A549 (cell line): ENCODE measurements at regions not wholly inside any gene's neighbourhood (a gene's known extent, or its start where the extent isn't known, plus 50 kb on each side); places are given as distances from the start of the nearest gene placed in this dataset.

Experiments used
- ATAC-seq, 2 experiments: fragments of 200-7000 bp in 1 of 2; fragments of >200 bp in 1 of 2; cut with Nextera tagmentation in 1 of 2; cut with Tn5 transposase in 1 of 2; 3 replicates each; pipeline versions ENCODE4 v1.8.0 to v1.9.1; 2018 to 2020; ENCODE audit warnings: mild to moderate bottlenecking in 1 of 2, moderate library complexity in 1 of 2
- CTCF ChIA-PET: fragments of 300-600 bp; sonication (Branson Sonifier 250); formaldehyde crosslinking; extraction: SDS; loops from one replicate; lab custom pipeline; 2021; ENCODE audit warnings: antibody characterized with exemption, inconsistent platforms; lab: Yijun Ruan, JAX
- POLR2A ChIA-PET: fragments of 350-600 bp; formaldehyde crosslinking; extraction: SDS; loops from one replicate; lab custom pipeline; 2021; ENCODE audit warnings: antibody characterized with exemption, inconsistent platforms; lab: Yijun Ruan, JAX
- DNase-seq, 2 experiments: peaks; one replicate each; pipeline versions ENCODE4 v3.0.0 to v3.0.0-alpha.2; 2011 to 2016; ENCODE audit warnings: low read depth in 1 of 2, low spot score in 1 of 2
- FAIRE-seq: peaks from 2 replicates; lab custom pipeline; 2011; peaks lifted over from hg19 to GRCh38; lab: Jason Lieb, UNC
- H3K27ac ChIP-seq, 2 experiments: fragments of >200 bp; sonication (Bioruptor Twin); formaldehyde crosslinking; 3 replicates each; pipeline ENCODE4 v1.5.1; 2016 to 2017
- H3K4me1 ChIP-seq: fragments of >200 bp; sonication (Bioruptor Twin); formaldehyde crosslinking; 3 replicates; pipeline ENCODE4 v1.6.1; 2016
- H3K4me2 ChIP-seq: fragments of >200 bp; sonication (Bioruptor Twin); formaldehyde crosslinking; 3 replicates; pipeline ENCODE4 v1.6.1; 2016
- H3K4me3 ChIP-seq: fragments of >200 bp; sonication (Bioruptor Twin); formaldehyde crosslinking; 3 replicates; pipeline ENCODE4 v1.5.1; 2016
- H3K9me3 ChIP-seq: fragments of >200 bp; sonication (Bioruptor Twin); formaldehyde crosslinking; 3 replicates; pipeline ENCODE4 v1.6.1; 2016
- BHLHE40 ChIP-seq: IDR thresholded peaks from 2 replicates; pipeline ENCODE4 v1.6.1; 2012; ENCODE audit warnings: low read depth, low read length, inconsistent platforms
- CBX2 ChIP-seq: fragments of 200-600 bp; sonication (generic); IDR thresholded peaks from 2 replicates; pipeline ENCODE4 v1.6.1; 2016; ENCODE audit warnings: low read depth, mild to moderate bottlenecking, borderline replicate concordance
- CHD2 ChIP-seq: fragments of 150-350 bp; IDR thresholded peaks from 2 replicates; pipeline ENCODE4 v1.6.1; 2014; ENCODE audit warnings: low read length; ENCODE audit not compliant: partially characterized antibody
- CHD4 ChIP-seq: fragments of 200-600 bp; sonication (generic); IDR thresholded peaks from 2 replicates; pipeline ENCODE4 v1.6.1; 2016; ENCODE audit warnings: antibody characterized with exemption, mild to moderate bottlenecking, borderline replicate concordance
- EHF ChIP-seq: fragments of 250-450 bp; sonication (Bioruptor Pico); IDR thresholded peaks from 2 replicates; pipeline ENCODE4 v1.5.0; 2020; ENCODE audit warnings: mild to moderate bottlenecking
- EHMT2 ChIP-seq: fragments of 200-600 bp; sonication (generic); IDR thresholded peaks from 2 replicates; pipeline ENCODE4 v1.6.1; 2016; ENCODE audit warnings: antibody characterized with exemption, low read depth, mild to moderate bottlenecking, moderate library complexity
- FOSL2 ChIP-seq, 2 experiments: fragments of 450-650 bp in 1 of 2; fragments of >200 bp in 1 of 2; sonication (Bioruptor Twin) in 1 of 2; formaldehyde crosslinking; IDR thresholded peaks; 2 replicates each; pipeline versions ENCODE4 v1.5.0 to v1.6.1; 2016 to 2020; ENCODE audit warnings: mild to moderate bottlenecking in 1 of 2, moderate library complexity in 1 of 2
- HES2 ChIP-seq: fragments of >200 bp; sonication (Bioruptor Twin); formaldehyde crosslinking; IDR thresholded peaks from 2 replicates; pipeline ENCODE4 v1.6.1; 2016
- HOXB13 ChIP-seq: fragments of 250-450 bp; sonication (Bioruptor Pico); IDR thresholded peaks from 2 replicates; pipeline ENCODE4 v1.5.0; 2020; ENCODE audit warnings: low read depth, mild to moderate bottlenecking, moderate library complexity
- HOXB5 ChIP-seq: fragments of 250-450 bp; sonication (Bioruptor Pico); IDR thresholded peaks from 2 replicates; pipeline ENCODE4 v1.5.0; 2020; ENCODE audit warnings: mild to moderate bottlenecking, moderate library complexity
- JUNB ChIP-seq: fragments of >200 bp; sonication (Bioruptor Twin); formaldehyde crosslinking; IDR thresholded peaks from 2 replicates; pipeline ENCODE4 v1.6.1; 2016
- KDM1A ChIP-seq: fragments of 200-600 bp; sonication (generic); IDR thresholded peaks from 2 replicates; pipeline ENCODE4 v1.6.1; 2016; ENCODE audit warnings: low read depth, mild to moderate bottlenecking
- MAX ChIP-seq: IDR thresholded peaks from 2 replicates; pipeline ENCODE4 v1.6.1; 2012
- MAZ ChIP-seq: fragments of 150-350 bp; IDR thresholded peaks from 2 replicates; pipeline ENCODE4 v1.6.1; 2014; ENCODE audit warnings: antibody characterized with exemption, low read depth, low read length, borderline replicate concordance
- MYC ChIP-seq: IDR thresholded peaks from 2 replicates; pipeline ENCODE4 v1.6.1; 2012; ENCODE audit warnings: mild to moderate bottlenecking, inconsistent platforms, low read length, improper control_type of control experiment, borderline replicate concordance
- NFE2L2 ChIP-seq: fragments of 150-350 bp; conservative IDR thresholded peaks from 2 replicates; pipeline ENCODE4 v1.6.1; 2014; ENCODE audit warnings: low read length
- PHF8 ChIP-seq: fragments of 200-600 bp; sonication (generic); IDR thresholded peaks from 2 replicates; pipeline ENCODE4 v1.6.1; 2016; ENCODE audit warnings: low read depth, mild to moderate bottlenecking, antibody characterized with exemption, moderate library complexity, borderline replicate concordance
- POLR2A ChIP-seq: IDR thresholded peaks from 2 replicates; pipeline ENCODE4 v1.6.1; 2012; ENCODE audit warnings: mild to moderate bottlenecking, low read length
- RCOR1 ChIP-seq: fragments of 150-350 bp; IDR thresholded peaks from 2 replicates; pipeline ENCODE4 v1.6.1; 2014; ENCODE audit warnings: antibody characterized with exemption, low read length, low read depth
- REST ChIP-seq: fragments of 200-600 bp; sonication (generic); IDR thresholded peaks from 2 replicates; pipeline ENCODE4 v1.6.1; 2016; ENCODE audit warnings: antibody characterized with exemption, mild to moderate bottlenecking, moderate library complexity
- RNF2 ChIP-seq: fragments of 200-600 bp; sonication (generic); IDR thresholded peaks from 2 replicates; pipeline ENCODE4 v1.6.1; 2016; ENCODE audit warnings: low read depth, mild to moderate bottlenecking, antibody characterized with exemption, moderate library complexity, borderline replicate concordance
- TP53 ChIP-seq: fragments of 250-450 bp; sonication (Bioruptor Pico); IDR thresholded peaks from 2 replicates; pipeline ENCODE4 v1.5.0; 2021; ENCODE audit warnings: mild to moderate bottlenecking, moderate library complexity
- ZNF302 ChIP-seq: fragments of 250-450 bp; sonication (Bioruptor Pico); IDR thresholded peaks from 2 replicates; pipeline ENCODE4 v1.9.0; 2021; ENCODE audit warnings: inconsistent platforms, mild to moderate bottlenecking, moderate library complexity
- WGBS: methylation state at CpG from one replicate; pipeline ENCODE4 v1.1.6; 2017; ENCODE audit errors: missing lambda C conversion rate; 5-methylcytosine and 5-hydroxymethylcytosine counted together

- no peak for ATAC-seq
- DNase-seq, result no peak
- ChIA-PET CTCF (interaction anchor here (1.1 to 5.3 kb wide), 5 partner anchors 8 to 216 kb away, joined by 3 to 29 read pairs (median 7); no protein-coding TSS in a partner anchor), POLR2A (no interaction called here)
- no peak overlapping the region for H3K4me3 ChIP-seq
- FAIRE-seq, result no peak
- H3K4me1 ChIP-seq, result no peaks in the 10 kb centered on the region
- TF ChIP-seq ZNF302 (CRISPR knock-in tag), result no peak
- no peak for TF ChIP-seq EHF (CRISPR knock-in tag)
- TF ChIP-seq POLR2A, result no peak
- TF ChIP-seq HOXB5 (CRISPR knock-in tag), result no peak
- TF ChIP-seq KDM1A, result no peak
- no peak for TF ChIP-seq RCOR1
- TF ChIP-seq CHD4, result no peak
- no peak for TF ChIP-seq MYC
- TF ChIP-seq HOXB13 (CRISPR knock-in tag), result no peak
- TF ChIP-seq CHD2, result no peak
- TF ChIP-seq RNF2, result no peak
- no peak for TF ChIP-seq BHLHE40
- H3K4me2 ChIP-seq, result no peak overlapping the region
- 64% methylated on average over 19 of the region's 20 CpGs for WGBS
- H3K9me3 ChIP-seq, result no peaks in the 10 kb centered on the region
- H3K27ac ChIP-seq, result no peak overlapping the region
Measured at GRCh38 chr2:26529406-26530239, 51.7 kb upstream of the OTOF start.

GRCh38 chr2:26528836-26529235, 50.9 kb upstream of the OTOF start:
- no peak overlapping the region for H3K4me2 ChIP-seq
- CTCF ChIA-PET, result interaction anchor here (0.7 to 2.2 kb wide), 4 partner anchors 9 to 217 kb away, joined by 3 to 7 read pairs (median 6); no protein-coding TSS in a partner anchor
- ATAC-seq (no peak), DNase-seq (no peak), FAIRE-seq (no peak)
- POLR2A ChIA-PET, result no interaction called here
- no peak overlapping the region for H3K4me3 ChIP-seq
- 86% methylated on average over 3 of the region's 3 CpGs for WGBS
- no peak for TF ChIP-seq RCOR1
- no peak for TF ChIP-seq ZNF302 (CRISPR knock-in tag)
- TF ChIP-seq TP53 (CRISPR knock-in tag), result no peak
- TF ChIP-seq HES2, result no peak
- TF ChIP-seq MAX, result no peak
- TF ChIP-seq NFE2L2, result no peak
- TF ChIP-seq EHMT2, result no peak
- TF ChIP-seq FOSL2 (IDR thresholded peaks at IDR 0.05), result no peak
- TF ChIP-seq FOSL2 (CRISPR knock-in tag; IDR thresholded peaks at IDR 0.05), result no peak
- TF ChIP-seq JUNB, result no peak
- TF ChIP-seq POLR2A, result no peak
- no peak for TF ChIP-seq REST
- TF ChIP-seq MAZ, result no peak
- no peak for TF ChIP-seq CBX2
- no peak for TF ChIP-seq PHF8
- no peaks in the 10 kb centered on the region for H3K4me1 ChIP-seq
- no peaks in the 10 kb centered on the region for H3K9me3 ChIP-seq
- no peak overlapping the region for H3K27ac ChIP-seq
